GM06990 (cell line): ENCODE measurements at regions not wholly inside any gene's neighbourhood (a gene's known extent, or its start where the extent isn't known, plus 50 kb on each side); places are given as distances from the start of the nearest gene placed in this dataset.

ENCODE experiments used
- DNase-seq: peaks from one replicate; pipeline ENCODE4 v3.0.0-alpha.2; 2011; ENCODE audit not compliant: insufficient read length; ENCODE audit errors: extremely low read depth
- H3K27me3 ChIP-seq: replicated peaks from 2 replicates; pipeline ENCODE4 v1.6.0; 2011; ENCODE audit warnings: low read length; ENCODE audit not compliant: control insufficient read depth, insufficient read depth
- H3K36me3 ChIP-seq: 2 replicates; pipeline ENCODE4 v1.5.1; 2011; ENCODE audit warnings: low read length; ENCODE audit not compliant: control insufficient read depth, insufficient read depth
- H3K4me3 ChIP-seq: replicated peaks from 2 replicates; pipeline ENCODE4 v1.5.1; 2011; ENCODE audit warnings: low read depth, mild to moderate bottlenecking, control low read depth, low read length
- TF ChIP-seq, protein P1 (sequence below): IDR thresholded peaks from 2 replicates; pipeline ENCODE4 v1.5.1; 2011; ENCODE audit warnings: low read length, control low read depth, mild to moderate bottlenecking, inconsistent platforms; ENCODE audit not compliant: insufficient read depth, poor library complexity, severe bottlenecking

DNA sequence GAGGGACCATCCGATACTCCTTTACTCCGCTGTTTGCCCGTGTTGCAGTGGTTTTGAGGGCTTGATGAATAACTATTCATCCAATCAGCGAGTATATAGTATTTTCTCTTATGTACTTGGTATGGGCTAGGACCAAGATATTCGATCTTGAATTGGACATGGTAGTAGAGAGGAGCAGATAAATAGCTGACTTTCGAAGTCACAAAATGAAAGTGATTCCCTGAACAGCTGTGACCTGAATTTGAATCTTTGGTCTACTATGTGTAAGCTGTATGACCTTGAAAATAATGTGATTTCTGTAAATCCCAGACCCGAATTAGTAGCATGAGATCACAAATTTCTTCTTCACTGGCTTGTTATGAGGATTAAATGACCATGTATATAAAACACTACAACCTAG lies 134.4 kb downstream of the TUSC1 start:
- Histone ChIP-seq H3K4me3 (no peak overlapping the region), H3K27me3 (no peaks in the 10 kb centered on the region), H3K36me3 (no peaks in the 10 kb centered on the region)
- TF ChIP-seq, protein P1, sequence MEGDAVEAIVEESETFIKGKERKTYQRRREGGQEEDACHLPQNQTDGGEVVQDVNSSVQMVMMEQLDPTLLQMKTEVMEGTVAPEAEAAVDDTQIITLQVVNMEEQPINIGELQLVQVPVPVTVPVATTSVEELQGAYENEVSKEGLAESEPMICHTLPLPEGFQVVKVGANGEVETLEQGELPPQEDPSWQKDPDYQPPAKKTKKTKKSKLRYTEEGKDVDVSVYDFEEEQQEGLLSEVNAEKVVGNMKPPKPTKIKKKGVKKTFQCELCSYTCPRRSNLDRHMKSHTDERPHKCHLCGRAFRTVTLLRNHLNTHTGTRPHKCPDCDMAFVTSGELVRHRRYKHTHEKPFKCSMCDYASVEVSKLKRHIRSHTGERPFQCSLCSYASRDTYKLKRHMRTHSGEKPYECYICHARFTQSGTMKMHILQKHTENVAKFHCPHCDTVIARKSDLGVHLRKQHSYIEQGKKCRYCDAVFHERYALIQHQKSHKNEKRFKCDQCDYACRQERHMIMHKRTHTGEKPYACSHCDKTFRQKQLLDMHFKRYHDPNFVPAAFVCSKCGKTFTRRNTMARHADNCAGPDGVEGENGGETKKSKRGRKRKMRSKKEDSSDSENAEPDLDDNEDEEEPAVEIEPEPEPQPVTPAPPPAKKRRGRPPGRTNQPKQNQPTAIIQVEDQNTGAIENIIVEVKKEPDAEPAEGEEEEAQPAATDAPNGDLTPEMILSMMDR = no peak
- no peak for DNase-seq

DNA sequence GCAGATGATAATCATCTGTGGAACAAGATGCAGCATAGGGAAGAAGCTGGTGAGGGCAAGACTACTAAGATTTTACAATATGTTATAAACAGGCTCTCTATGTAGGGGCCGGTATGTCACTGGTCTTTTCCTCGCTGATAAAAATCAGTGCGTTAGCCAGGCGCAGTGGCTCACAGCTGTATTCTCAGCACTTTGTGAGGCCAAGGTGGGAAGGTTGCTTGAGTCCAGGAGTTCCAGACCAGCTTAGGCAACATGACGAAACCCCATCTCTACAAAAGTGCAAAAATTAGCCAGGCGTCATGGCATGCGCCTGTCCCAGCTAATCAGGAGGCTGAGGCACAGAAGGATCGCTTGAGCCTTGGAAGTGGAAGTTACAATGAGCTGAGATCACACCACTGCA lies 135.9 kb downstream of the TUSC1 start:
- Histone ChIP-seq H3K27me3 (no peaks in the 10 kb centered on the region), H3K4me3 (no peak overlapping the region), H3K36me3 (no peaks in the 10 kb centered on the region)
- TF ChIP-seq, protein P1 = no peak
- DNase-seq = no peak

DNA sequence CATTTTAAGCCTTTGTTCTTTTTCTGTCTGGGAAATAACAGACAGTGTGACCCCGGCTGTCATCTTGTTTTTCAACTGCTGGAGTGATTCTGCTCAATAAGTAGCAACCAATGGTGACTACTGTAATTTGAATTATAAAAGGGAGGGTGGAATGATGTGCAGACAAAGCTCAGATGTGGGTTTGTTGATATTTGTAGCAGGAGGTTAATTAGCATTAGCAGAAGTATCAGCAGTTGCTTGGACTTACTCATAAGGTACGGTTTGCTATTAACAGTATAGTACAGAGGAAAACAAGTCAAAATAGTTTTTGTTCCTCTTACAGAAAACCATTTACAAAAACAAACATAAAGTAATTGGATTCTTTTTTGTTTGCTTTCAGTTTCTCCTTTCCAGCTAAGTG lies 140.4 kb downstream of the TUSC1 start:
- DNase-seq = no peak
- Histone ChIP-seq H3K4me3 (no peak overlapping the region), H3K36me3 (no peaks in the 10 kb centered on the region), H3K27me3 (no peaks in the 10 kb centered on the region)
- TF ChIP-seq, protein P1 = no peak

DNA sequence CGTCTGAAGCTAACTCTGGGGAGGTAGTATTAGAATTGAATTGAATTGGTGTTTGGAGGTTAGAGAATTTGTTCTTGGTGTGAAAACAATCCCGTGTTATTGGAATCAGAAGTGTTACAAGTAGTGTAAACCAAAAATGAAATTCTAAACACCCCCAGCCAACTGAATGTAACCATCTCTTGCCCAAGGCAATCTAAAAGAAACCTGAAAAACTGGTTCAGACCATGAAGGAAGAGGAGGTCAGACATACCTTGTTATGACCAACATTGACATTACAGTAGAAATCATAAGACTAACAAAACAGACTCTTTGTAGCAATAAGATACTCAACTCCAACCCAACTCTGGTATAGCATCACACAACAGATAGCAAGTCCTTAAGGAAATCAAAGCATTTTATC lies 159.0 kb downstream of the TUSC1 start:
- no peak overlapping the region for H3K4me3 ChIP-seq
- H3K27me3 ChIP-seq = no peaks in the 10 kb centered on the region
- DNase-seq = no peak
- TF ChIP-seq, protein P1 = no peak
- no peaks in the 10 kb centered on the region for H3K36me3 ChIP-seq

DNA sequence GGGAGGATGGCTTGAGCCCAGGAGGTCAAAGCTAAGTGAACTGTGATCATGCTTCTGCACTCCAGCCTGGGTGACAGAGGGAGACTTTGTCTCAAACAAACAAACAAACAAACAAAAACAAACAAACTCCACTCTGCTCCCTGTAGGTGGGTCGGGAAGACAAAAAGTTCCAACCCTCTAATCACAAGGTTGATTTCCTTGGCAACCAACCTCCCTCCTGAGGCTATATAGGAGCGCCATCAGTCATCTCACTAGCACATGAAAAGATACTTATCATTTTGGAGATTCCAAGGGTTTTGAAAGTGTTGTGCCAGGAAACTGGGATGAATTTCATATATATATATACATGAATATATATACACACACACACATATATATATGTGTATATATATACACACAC lies 160.5 kb downstream of the TUSC1 start:
- DNase-seq = no peak
- H3K4me3 ChIP-seq = no peak overlapping the region
- H3K36me3 ChIP-seq = no peaks in the 10 kb centered on the region
- TF ChIP-seq, protein P1 = no peak
- H3K27me3 ChIP-seq = no peaks in the 10 kb centered on the region

DNA sequence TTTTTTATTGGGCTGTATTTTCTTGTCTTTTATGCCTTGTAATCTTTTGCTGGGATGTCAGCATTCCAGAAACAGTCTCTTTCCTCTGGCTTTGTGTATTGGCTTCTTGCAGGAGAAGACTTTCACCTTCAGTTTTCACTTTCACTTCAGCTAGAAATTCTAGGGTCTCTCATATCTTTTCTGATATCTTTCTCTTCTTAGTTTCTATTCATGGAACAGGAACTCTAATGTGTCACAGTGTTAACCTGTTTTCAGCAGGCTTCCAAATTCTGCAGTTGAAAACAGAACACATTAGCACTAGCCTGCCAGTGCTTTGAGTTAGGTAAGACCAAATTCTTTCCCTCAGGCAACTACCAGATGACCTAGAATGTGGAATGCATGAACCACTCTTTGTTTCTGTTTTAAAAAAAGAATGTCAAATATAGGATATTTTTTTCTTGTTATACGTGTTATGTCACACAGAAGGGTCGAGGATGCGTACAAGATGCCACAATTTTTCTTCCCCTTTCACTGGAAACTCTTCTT lies 164.7 kb downstream of the TUSC1 start:
- no peak overlapping the region for H3K4me3 ChIP-seq
- DNase-seq = no peak
- TF ChIP-seq, protein P1 = no peak
- no peaks in the 10 kb centered on the region for H3K36me3 ChIP-seq
- no peaks in the 10 kb centered on the region for H3K27me3 ChIP-seq
